ENCODE measurements at regions not wholly inside any gene's neighbourhood (a gene's known extent, or its start where the extent isn't known, plus 50 kb on each side); places are given as distances from the start of the nearest gene placed in this dataset.

- Histone ChIP-seq H3K4me3 (ENCODE audit: low read length) (no peak overlapping the region), H3K27ac (ENCODE audit: low read length) (no peak overlapping the region), H3K79me2 (ENCODE audit: low read length) (no peaks in the 10 kb centered on the region), H3K9me3 (ENCODE audit: low read length) (peaks cover 3% of the 10 kb centered on the region; the same call in 1 of the 2 replicates), H4K20me1 (ENCODE audit: insufficient read depth, low read depth, low read length) (no peaks in the 10 kb centered on the region), H3K4me2 (ENCODE audit: low read depth, low read length, poor library complexity, severe bottlenecking) (no peak overlapping the region), H3K4me1 (ENCODE audit: low read length) (no peaks in the 10 kb centered on the region), H3K9me2 (replicated peaks; ENCODE audit: insufficient read depth, low read length) (no peaks in the 10 kb centered on the region), H3K36me3 (ENCODE audit: insufficient read depth, low read length) (no peaks in the 10 kb centered on the region), H2AFZ (ENCODE audit: low read length) (no peak overlapping the region), H3K9ac (ENCODE audit: low read length) (no peak overlapping the region), H3K27me3 (ENCODE audit: low read length) (no peaks in the 10 kb centered on the region)
- no peak for DNase-seq
Observed at GRCh38 chr4:142954415-142954814, 108.3 kb upstream of the INPP4B start.

GRCh38 chr4:142955501-142955900 is 109.4 kb upstream of the INPP4B start:
- no peaks in the 10 kb centered on the region for H3K79me2 ChIP-seq (ENCODE audit: low read length)
- no peaks in the 10 kb centered on the region for H3K4me1 ChIP-seq (ENCODE audit: low read length)
- H3K9me3 ChIP-seq (ENCODE audit: low read length): peaks cover 3% of the 10 kb centered on the region; the same call in 1 of the 2 replicates
- H2AFZ ChIP-seq (ENCODE audit: low read length): no peak overlapping the region
- no peak for DNase-seq
- H3K9ac ChIP-seq (ENCODE audit: low read length): no peak overlapping the region
- no peak overlapping the region for H3K4me2 ChIP-seq (ENCODE audit: low read depth, low read length, poor library complexity, severe bottlenecking)
- no peaks in the 10 kb centered on the region for H3K27me3 ChIP-seq (ENCODE audit: low read length)
- H3K36me3 ChIP-seq (ENCODE audit: insufficient read depth, low read length): no peaks in the 10 kb centered on the region
- no peak overlapping the region for H3K27ac ChIP-seq (ENCODE audit: low read length)
- no peaks in the 10 kb centered on the region for H3K9me2 ChIP-seq (replicated peaks; ENCODE audit: insufficient read depth, low read length)
- no peaks in the 10 kb centered on the region for H4K20me1 ChIP-seq (ENCODE audit: insufficient read depth, low read depth, low read length)
- H3K4me3 ChIP-seq (ENCODE audit: low read length): no peak overlapping the region

DNA sequence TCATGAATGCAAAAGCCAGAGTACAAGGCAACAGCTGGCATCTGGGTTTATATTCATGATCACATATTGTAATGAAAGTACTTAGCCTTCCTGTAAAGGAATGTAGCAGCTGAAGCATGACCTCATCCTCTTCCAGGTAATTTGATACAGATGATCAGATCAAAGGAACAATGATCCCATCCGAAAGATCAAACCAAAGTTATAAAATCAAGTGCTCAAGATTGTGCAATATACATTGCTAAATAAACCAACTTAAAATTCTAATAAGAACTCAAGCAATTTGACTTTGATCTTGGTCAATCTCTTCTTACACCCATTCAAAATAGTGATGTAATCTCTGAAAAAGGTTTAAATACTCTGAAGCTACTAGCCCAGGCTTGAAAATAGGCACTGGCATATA is 113.1 kb upstream of the INPP4B start:
- H3K27ac ChIP-seq (ENCODE audit: low read length): no peak overlapping the region

GRCh38 chr4:142960126-142960525 is 114.0 kb upstream of the INPP4B start:
- H3K9ac ChIP-seq (ENCODE audit: low read length): no peak overlapping the region
- no peak overlapping the region for H2AFZ ChIP-seq (ENCODE audit: low read length)
- no peak overlapping the region for H3K27ac ChIP-seq (ENCODE audit: low read length)
- H3K36me3 ChIP-seq (ENCODE audit: insufficient read depth, low read length): no peaks in the 10 kb centered on the region
- H3K9me2 ChIP-seq (replicated peaks; ENCODE audit: insufficient read depth, low read length): no peaks in the 10 kb centered on the region
- no peaks in the 10 kb centered on the region for H3K27me3 ChIP-seq (ENCODE audit: low read length)
- H3K9me3 ChIP-seq (ENCODE audit: low read length): peaks cover 3% of the 10 kb centered on the region; the same call in 1 of the 2 replicates
- no peaks in the 10 kb centered on the region for H3K79me2 ChIP-seq (ENCODE audit: low read length)
- H3K4me3 ChIP-seq (ENCODE audit: low read length): no peak overlapping the region
- no peaks in the 10 kb centered on the region for H3K4me1 ChIP-seq (ENCODE audit: low read length)
- H3K4me2 ChIP-seq (ENCODE audit: low read depth, low read length, poor library complexity, severe bottlenecking): no peak overlapping the region
- no peak for DNase-seq
- H4K20me1 ChIP-seq (ENCODE audit: insufficient read depth, low read depth, low read length): no peaks in the 10 kb centered on the region

More for the DNA sequence above, 113.1 kb upstream of the INPP4B start:
- Histone ChIP-seq H2AFZ (ENCODE audit: low read length) (no peak overlapping the region), H4K20me1 (ENCODE audit: insufficient read depth, low read depth, low read length) (no peaks in the 10 kb centered on the region), H3K36me3 (ENCODE audit: insufficient read depth, low read length) (no peaks in the 10 kb centered on the region), H3K4me1 (ENCODE audit: low read length) (no peaks in the 10 kb centered on the region), H3K79me2 (ENCODE audit: low read length) (no peaks in the 10 kb centered on the region), H3K9me2 (replicated peaks; ENCODE audit: insufficient read depth, low read length) (no peaks in the 10 kb centered on the region), H3K4me3 (ENCODE audit: low read length) (no peak overlapping the region), H3K9ac (ENCODE audit: low read length) (no peak overlapping the region), H3K9me3 (ENCODE audit: low read length) (peaks cover 3% of the 10 kb centered on the region; the same call in 1 of the 2 replicates), H3K4me2 (ENCODE audit: low read depth, low read length, poor library complexity, severe bottlenecking) (no peak overlapping the region), H3K27me3 (ENCODE audit: low read length) (no peaks in the 10 kb centered on the region)
- no peak for DNase-seq

DNA sequence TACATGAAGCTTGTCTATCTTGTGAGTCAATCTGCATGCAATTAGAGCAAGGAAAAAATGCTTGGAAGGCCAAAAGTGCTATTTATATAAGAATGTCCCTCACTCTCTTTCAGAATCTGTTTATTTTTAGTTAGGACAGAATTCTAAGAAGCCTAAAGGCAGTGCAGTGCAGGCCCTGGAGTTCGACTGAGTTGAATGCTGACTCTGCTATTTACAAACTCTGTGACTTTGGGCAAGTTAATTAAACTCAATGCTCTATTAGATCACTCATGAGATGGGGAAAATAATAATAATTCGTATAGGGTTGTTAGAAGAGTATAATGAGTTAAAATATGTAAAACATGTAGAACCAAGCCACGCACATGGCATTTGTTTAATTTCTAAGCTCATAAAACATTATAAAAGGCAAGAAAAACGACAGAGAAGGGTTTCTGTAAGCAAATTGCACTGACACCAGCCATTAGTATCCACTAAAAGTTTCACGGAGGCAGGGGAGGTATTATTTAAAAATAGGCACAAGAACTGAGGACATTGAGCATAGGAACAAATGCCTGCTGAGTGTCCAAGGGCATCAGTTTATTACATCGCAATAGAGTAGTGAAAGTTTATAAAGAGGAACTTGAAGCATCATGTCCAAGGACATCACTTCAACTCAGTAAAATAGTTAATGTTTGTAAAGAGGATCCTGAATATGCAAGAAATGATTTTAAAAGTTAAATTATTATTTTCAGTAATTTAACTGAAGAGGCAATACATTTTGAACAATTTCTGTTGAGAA is 115.0 kb upstream of the INPP4B start:
- H3K4me1 ChIP-seq (ENCODE audit: low read length): no peaks in the 10 kb centered on the region
- H3K79me2 ChIP-seq (ENCODE audit: low read length): no peaks in the 10 kb centered on the region
- H2AFZ ChIP-seq (ENCODE audit: low read length): no peak overlapping the region
- no peak overlapping the region for H3K27ac ChIP-seq (ENCODE audit: low read length)
- H3K4me2 ChIP-seq (ENCODE audit: low read depth, low read length, poor library complexity, severe bottlenecking): no peak overlapping the region
- DNase-seq: no peak
- no peaks in the 10 kb centered on the region for H3K36me3 ChIP-seq (ENCODE audit: insufficient read depth, low read length)
- H3K9ac ChIP-seq (ENCODE audit: low read length): no peak overlapping the region
- H3K9me2 ChIP-seq (replicated peaks; ENCODE audit: insufficient read depth, low read length): no peaks in the 10 kb centered on the region
- H3K27me3 ChIP-seq (ENCODE audit: low read length): no peaks in the 10 kb centered on the region
- H3K4me3 ChIP-seq (ENCODE audit: low read length): no peak overlapping the region
- no peaks in the 10 kb centered on the region for H3K9me3 ChIP-seq (ENCODE audit: low read length)
- no peaks in the 10 kb centered on the region for H4K20me1 ChIP-seq (ENCODE audit: insufficient read depth, low read depth, low read length)

DNA sequence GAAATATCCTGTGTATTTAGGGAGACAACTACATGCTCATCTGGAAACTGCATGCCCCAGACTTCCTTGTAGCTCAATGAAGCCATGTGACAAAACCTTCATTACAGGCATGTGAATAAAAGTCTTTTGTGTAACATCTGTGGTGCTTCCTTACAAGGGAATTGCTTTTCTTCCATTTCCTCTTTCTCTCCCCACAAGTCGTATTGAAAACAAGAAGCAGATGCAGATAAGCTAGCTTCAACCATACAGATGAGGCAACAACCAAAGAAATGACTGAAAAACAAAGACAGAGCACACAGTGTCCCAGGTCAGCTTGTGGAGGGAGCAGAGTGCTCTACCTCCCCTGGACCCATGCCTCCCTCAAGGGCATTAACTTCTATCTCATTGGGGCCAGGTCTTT is 115.8 kb upstream of the INPP4B start:
- Histone ChIP-seq H3K27ac (ENCODE audit: low read length) (no peak overlapping the region), H3K36me3 (ENCODE audit: insufficient read depth, low read length) (no peaks in the 10 kb centered on the region), H3K4me3 (ENCODE audit: low read length) (no peak overlapping the region), H3K9me3 (ENCODE audit: low read length) (no peaks in the 10 kb centered on the region), H4K20me1 (ENCODE audit: insufficient read depth, low read depth, low read length) (no peaks in the 10 kb centered on the region), H3K4me1 (ENCODE audit: low read length) (no peaks in the 10 kb centered on the region), H2AFZ (ENCODE audit: low read length) (no peak overlapping the region), H3K27me3 (ENCODE audit: low read length) (no peaks in the 10 kb centered on the region), H3K79me2 (ENCODE audit: low read length) (no peaks in the 10 kb centered on the region), H3K9ac (ENCODE audit: low read length) (no peak overlapping the region), H3K9me2 (replicated peaks; ENCODE audit: insufficient read depth, low read length) (no peaks in the 10 kb centered on the region), H3K4me2 (ENCODE audit: low read depth, low read length, poor library complexity, severe bottlenecking) (no peak overlapping the region)
- no peak for DNase-seq

DNA sequence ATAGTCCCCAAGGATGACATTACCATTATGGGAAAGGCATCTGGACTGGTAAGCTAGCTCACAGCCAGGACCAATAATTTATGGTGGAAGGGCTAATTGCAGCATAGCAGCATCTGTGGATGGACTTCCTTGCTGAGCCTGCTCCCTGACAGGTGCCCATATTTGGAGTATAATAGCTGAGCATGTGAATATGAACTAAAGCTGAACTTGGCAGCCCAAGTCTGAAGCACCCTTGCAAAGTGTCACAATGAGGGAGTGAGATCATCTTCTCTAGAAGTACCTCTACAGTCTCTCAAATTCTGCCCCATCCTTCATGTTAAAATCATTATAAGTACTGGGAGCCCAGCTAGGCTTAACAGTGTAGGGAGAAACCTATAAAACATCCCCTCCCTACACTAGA is 128.2 kb upstream of the INPP4B start:
- no peak overlapping the region for H2AFZ ChIP-seq (ENCODE audit: low read length)
- no peak for DNase-seq
- no peaks in the 10 kb centered on the region for H3K9me2 ChIP-seq (replicated peaks; ENCODE audit: insufficient read depth, low read length)
- H3K4me2 ChIP-seq (ENCODE audit: low read depth, low read length, poor library complexity, severe bottlenecking): no peak overlapping the region
- H3K27me3 ChIP-seq (ENCODE audit: low read length): no peaks in the 10 kb centered on the region
- no peaks in the 10 kb centered on the region for H3K79me2 ChIP-seq (ENCODE audit: low read length)
- no peak overlapping the region for H3K9ac ChIP-seq (ENCODE audit: low read length)
- no peaks in the 10 kb centered on the region for H3K4me1 ChIP-seq (ENCODE audit: low read length)
- no peaks in the 10 kb centered on the region for H3K9me3 ChIP-seq (ENCODE audit: low read length)
- H3K4me3 ChIP-seq (ENCODE audit: low read length): no peak overlapping the region
- no peaks in the 10 kb centered on the region for H3K36me3 ChIP-seq (ENCODE audit: insufficient read depth, low read length)
- H4K20me1 ChIP-seq (ENCODE audit: insufficient read depth, low read depth, low read length): no peaks in the 10 kb centered on the region
- no peak overlapping the region for H3K27ac ChIP-seq (ENCODE audit: low read length)

DNA sequence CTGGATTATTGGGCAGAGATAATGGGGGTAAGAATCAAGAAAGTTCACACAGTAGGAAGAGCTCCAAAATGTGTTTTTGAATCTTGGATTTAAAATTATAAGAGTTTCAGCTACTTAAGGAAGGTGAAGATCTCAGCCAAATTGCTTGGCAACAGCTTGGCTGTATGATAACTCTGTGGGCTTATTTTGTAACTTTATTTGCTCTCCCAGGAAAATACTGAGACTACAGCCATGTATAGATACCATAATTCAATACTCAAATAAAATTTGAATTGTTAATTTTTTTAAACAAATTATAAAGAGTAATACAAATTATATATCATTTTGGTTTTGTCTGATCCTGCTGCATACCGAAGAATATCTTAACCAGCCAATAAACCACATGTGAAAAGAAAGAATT is 129.5 kb upstream of the INPP4B start:
- Histone ChIP-seq H3K4me3 (ENCODE audit: low read length) (no peak overlapping the region), H3K27ac (ENCODE audit: low read length) (no peak overlapping the region), H3K79me2 (ENCODE audit: low read length) (no peaks in the 10 kb centered on the region), H3K36me3 (ENCODE audit: insufficient read depth, low read length) (no peaks in the 10 kb centered on the region), H4K20me1 (ENCODE audit: insufficient read depth, low read depth, low read length) (no peaks in the 10 kb centered on the region), H3K9me2 (replicated peaks; ENCODE audit: insufficient read depth, low read length) (no peaks in the 10 kb centered on the region), H3K27me3 (ENCODE audit: low read length) (no peaks in the 10 kb centered on the region), H3K4me2 (ENCODE audit: low read depth, low read length, poor library complexity, severe bottlenecking) (no peak overlapping the region), H3K9ac (ENCODE audit: low read length) (no peak overlapping the region), H3K4me1 (ENCODE audit: low read length) (no peaks in the 10 kb centered on the region), H3K9me3 (ENCODE audit: low read length) (no peaks in the 10 kb centered on the region), H2AFZ (ENCODE audit: low read length) (no peak overlapping the region)
- no peak for DNase-seq

All from Karpas-422 (cell line).